ENCODE measurements at regions not wholly inside any gene's neighbourhood (a gene's known extent, or its start where the extent isn't known, plus 50 kb on each side); places are given as distances from the start of the nearest gene placed in this dataset.
"Not testable (repeated sequence)": the region's sequence is repeated elsewhere in the genome, so short reads cannot be mapped to it uniquely, and the experiment has no call there.

- ATAC-seq, result no peak
Observed at GRCh38 chr18:55763805-55764204, 175.8 kb upstream of the TCF4 start.

- no peak for ATAC-seq
Observed at GRCh38 chr18:55763298-55763697, 175.3 kb upstream of the TCF4 start.

GRCh38 chr18:55762424-55762823 lies 174.4 kb upstream of the TCF4 start:
- ATAC-seq, result no peak

DNA sequence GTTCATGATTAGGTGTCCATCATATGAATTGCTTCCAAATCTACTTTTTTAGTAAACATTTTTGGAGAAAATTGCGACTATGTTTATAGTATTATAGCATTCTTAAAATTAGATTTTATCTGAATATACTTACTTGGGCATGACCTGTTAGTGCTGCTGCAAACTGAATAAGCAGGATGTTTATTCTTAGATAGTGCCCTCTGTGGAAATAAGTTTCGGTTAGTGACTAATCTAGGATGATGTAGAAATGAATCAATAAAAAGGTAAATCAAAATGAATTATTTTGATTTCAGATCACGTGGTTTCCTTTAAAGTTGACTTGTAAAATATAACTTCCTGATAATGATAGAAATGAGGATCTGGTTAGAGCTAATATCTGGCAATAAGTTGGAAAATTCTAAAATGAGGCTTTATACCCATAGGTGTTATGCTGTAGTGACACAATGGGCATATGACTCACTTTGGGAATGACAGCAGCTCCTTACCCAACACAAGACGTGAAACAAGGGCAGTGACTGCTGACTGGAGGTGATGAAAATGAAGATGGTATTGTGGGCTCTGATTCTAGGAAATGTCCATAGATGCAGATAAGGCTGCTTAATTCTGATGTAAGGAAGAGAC lies 165.8 kb upstream of the TCF4 start:
- no peak for ATAC-seq

GRCh38 chr18:55751476-55751875 lies 163.5 kb upstream of the TCF4 start:
- no peak for ATAC-seq

- no peak for ATAC-seq
Observed at GRCh38 chr18:55748227-55748738, 160.3 kb upstream of the TCF4 start.

- no peak for ATAC-seq
Observed at GRCh38 chr18:55744206-55744605, 156.2 kb upstream of the TCF4 start.

- no peak for ATAC-seq
Observed at GRCh38 chr18:55743736-55744135, 155.7 kb upstream of the TCF4 start.

DNA sequence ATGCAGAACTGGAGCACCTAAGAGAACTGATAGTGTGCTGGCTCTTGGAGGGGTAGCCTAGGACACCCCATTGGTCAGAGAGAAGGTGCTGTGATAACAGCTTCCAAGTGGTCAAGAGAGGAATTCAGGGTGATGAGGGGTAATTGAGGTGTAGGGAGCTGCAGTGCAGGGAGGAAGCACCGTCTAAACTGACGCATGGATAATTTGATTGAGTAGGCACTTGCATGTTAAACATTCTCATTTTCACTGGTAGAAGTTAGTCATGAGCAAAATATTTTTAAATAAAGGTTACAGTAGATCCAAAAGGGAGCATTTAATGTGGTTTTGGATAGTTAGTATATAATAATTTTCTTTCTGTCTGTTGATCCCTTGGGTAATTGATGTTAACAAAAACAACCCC lies 155.1 kb upstream of the TCF4 start:
- no peak for ATAC-seq

DNA sequence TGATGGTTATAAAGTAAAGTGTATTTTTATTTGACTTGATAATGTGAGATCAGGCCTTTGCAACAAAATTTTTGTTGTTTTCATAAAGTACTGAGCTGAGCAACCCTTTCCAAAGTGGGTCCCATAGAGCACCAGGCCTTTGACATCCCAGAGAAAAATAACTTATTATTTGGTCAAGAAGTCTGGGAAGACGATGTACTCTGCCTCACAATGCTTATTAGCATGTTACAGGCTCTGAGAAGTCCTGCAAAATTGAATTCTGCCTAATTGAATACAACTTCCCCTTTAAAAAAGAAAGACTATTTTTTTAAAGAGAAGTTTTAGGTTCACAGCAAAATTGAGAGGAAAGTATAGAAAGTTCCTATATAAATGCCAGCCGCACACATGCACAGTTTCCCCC lies 151.5 kb upstream of the TCF4 start:
- ATAC-seq, result no peak

- no peak for ATAC-seq
Observed at GRCh38 chr18:55738483-55739114, 150.6 kb upstream of the TCF4 start.

DNA sequence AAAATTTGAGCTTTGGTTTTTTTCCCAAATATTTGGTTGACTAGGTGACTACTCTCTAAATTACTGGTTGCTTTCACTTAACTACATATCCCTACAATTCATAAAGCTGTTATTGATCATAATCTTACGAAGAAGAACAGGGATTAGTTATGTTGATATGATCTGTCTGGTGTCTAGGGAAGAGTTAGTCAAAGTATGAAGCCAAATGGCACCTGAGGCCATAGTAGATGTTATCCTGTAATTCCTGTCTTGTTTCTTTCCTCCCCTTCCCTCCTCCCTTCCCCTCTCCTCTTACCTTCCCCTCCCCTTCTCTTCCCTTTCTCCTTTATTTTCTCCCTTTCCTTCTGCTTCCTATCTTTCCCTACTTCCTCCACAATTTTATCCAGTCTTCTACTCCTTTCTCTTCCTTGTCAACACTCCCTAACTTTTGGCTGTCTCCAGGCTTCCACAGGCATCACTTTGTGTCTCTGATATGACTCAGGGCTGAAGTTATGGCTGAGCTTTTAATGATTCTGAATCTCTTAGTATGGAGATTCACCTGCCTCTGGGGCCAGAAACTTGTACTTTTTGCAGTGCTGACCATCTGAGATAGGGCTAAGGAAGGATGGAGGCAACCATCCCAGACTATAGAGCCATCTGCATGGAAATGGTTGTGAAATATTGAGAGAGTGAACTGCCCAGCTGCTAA lies 149.9 kb upstream of the TCF4 start:
- no peak for ATAC-seq

DNA sequence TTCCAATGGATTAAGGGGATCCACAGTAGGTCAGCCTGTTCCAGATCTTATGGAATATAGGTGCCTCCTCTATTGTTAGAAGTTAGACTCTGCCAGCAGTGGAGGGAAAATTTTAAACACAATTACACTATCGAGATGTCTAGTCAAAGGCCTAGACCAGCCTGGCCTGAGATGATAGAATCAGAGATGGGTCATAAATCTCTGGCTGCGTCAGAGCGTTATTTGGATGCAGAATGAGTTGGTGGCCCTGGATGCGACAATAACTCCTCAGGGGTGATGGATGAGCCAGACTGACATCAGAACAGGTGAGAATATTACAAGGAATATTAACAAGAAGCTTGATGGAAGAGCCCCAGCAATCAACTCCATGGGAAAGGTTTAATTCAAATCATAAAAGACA lies 149.3 kb upstream of the TCF4 start:
- no peak for ATAC-seq

GRCh38 chr18:55735969-55736368 lies 148.0 kb upstream of the TCF4 start:
- ATAC-seq, result no peak

GRCh38 chr18:55735199-55735855 lies 147.3 kb upstream of the TCF4 start:
- no peak for ATAC-seq

DNA sequence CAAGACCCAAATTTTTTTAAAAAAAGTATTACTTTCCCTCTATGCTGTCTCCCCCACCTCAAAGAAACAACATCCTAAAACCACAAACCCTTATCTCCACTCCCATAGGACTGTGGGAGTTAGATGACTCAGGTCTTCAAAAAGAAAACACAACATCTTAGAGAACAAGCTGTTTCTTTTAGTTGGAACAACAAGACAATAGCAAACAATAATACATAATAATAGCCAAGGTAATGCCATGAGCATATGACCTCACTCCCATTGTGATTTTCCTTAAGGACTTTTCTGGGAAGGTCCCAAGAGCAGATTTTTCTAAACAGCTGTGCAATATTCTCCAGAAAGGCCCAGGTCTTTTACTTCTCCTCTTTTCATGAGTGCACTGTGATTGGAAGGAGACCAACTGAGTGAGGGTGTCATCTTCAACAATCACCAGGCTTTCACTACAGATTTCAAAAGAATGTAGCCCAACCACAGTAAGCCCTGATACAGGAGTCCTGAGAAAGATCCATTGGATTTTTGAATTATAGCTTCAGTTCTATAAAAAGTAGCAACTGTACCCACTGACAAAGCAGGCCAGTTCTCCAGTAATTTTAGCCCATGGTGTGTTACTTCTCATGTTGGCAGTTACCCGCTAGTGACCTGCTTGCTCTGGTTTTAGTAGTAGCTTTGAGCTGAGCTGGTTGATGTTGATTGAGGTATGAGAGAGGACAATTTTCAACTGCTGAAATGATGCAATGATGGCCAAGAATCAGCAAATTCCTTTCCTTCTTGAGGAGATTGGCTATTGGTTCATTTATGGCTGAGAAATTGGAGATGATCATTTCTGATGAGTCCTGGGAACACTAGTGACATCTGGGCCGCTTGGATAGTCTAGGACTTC lies 144.5 kb upstream of the TCF4 start:
- ATAC-seq, result no peak

- ATAC-seq, result no peak
Observed at GRCh38 chr18:55731594-55732042, 143.6 kb upstream of the TCF4 start.

DNA sequence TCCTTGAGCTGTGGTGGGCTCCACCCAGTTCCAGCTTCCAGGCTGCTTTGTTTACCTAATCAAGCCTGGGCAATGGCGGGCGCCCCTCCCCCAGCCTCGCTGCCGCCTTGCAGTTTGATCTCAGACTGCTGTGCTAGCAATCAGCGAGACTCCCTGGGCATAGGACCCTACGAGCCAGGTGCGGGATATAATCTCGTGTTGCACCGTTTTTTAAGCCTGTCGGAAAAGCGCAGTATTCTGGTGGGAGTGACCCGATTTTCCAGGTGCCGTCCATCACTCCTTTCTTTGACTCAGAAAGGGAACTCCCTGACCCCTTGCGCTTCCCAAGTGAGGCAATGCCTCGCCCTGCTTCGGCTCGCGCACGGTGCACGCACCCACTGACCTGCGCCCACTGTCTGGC lies 133.0 kb upstream of the TCF4 start:
- not testable (repeated sequence) for ATAC-seq

GRCh38 chr18:55713707-55714106 lies 125.7 kb upstream of the TCF4 start:
- no peak for ATAC-seq

DNA sequence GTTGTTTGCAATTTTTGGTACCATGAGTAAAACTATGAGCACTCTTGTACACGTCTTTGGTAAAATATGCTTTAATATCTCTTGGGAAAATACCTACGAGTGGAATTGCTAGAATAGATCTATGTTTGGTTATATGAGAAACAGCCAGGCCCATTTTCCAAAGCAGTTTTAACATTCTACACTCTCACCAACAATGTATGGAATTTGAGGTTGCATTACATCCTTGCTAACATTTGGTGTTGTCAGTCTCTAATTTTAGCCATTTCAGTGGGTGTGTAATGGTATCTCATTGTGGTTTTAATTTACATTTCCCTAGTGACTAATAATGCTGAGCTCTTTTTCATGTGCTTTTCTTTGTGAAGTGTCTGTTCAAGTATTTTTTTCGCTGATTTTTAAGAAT lies 118.9 kb upstream of the TCF4 start:
- no peak for ATAC-seq

- ATAC-seq, result no peak
Observed at GRCh38 chr18:55699233-55699765, 111.3 kb upstream of the TCF4 start.

GRCh38 chr18:55696811-55697210 lies 108.8 kb upstream of the TCF4 start:
- no peak for ATAC-seq
